ENCODE measurements at regions not wholly inside any gene's neighbourhood (a gene's known extent, or its start where the extent isn't known, plus 50 kb on each side); places are given as distances from the start of the nearest gene placed in this dataset.

DNA sequence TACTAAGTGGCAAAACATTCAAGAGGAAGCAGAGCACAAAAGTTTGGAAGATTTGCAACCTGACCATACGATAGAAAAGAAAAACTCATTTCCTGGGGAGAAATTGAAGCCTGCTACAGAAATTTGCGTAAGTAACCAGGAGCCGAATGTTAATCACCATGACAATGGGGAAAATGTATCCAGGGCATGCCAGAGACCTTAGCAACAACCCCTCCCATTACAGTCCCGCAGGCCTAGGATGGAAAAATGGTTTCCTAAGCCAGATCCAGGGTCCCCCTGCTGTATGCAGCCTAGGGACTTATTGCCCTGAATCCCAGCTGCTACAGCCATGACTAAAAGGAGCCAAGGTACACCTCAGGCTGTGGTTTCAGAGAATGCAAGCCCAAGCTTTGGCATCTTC, 472.2 kb upstream of the KLHL4 start:
- H3K4me1 ChIP-seq = no peaks in the 10 kb centered on the region
- DNase-seq = no peak
- no peak overlapping the region for H3K4me3 ChIP-seq
- H3K36me3 ChIP-seq = no peaks in the 10 kb centered on the region
- WGBS, 2 donors = 89 to 93% methylated on average over 4 of the region's 4 CpGs
- intact Hi-C loops (cut with DNase I) = no loop called here
- TF ChIP-seq CTCF (IDR thresholded peaks at IDR 0.05) = no peak
- TF ChIP-seq EP300 (IDR thresholded peaks at IDR 0.05) = no peak
- TF ChIP-seq POLR2AphosphoS5 (IDR thresholded peaks at IDR 0.05) = no peak
- TF ChIP-seq POLR2A (IDR thresholded peaks at IDR 0.05) = no peak
- H3K27me3 ChIP-seq = no peaks in the 10 kb centered on the region
- H3K27ac ChIP-seq = no peak overlapping the region
- H3K9me3 ChIP-seq = no peaks in the 10 kb centered on the region

DNA sequence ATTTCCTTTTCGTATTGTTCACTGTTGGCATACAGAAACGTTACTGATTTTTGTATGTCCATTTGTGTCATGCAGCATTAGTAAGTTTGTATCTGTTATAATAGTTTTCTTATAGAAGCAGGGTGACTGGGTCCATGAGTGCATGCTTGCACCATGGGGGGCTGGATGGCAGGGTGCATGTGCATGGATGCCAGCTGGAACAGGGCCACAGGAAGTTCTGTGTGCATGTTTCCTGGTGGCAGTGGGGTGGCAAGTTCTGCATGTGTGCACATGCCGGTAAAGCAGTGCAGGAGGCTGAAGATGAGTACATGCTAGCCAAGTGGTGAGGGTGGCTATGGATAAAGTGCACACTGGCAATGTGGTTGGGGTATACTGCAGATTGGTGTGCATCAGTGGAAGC, 468.0 kb upstream of the KLHL4 start:
- WGBS, 2 donors = 86 to 89% methylated on average over 3 of the region's 3 CpGs
- DNase-seq = no peak
- intact Hi-C loops (cut with DNase I) = no loop called here
- no peak overlapping the region for H3K27ac ChIP-seq
- no peak overlapping the region for H3K4me3 ChIP-seq
- no peaks in the 10 kb centered on the region for H3K36me3 ChIP-seq
- no peaks in the 10 kb centered on the region for H3K27me3 ChIP-seq
- H3K4me1 ChIP-seq = no peaks in the 10 kb centered on the region
- no peaks in the 10 kb centered on the region for H3K9me3 ChIP-seq
- no peak for TF ChIP-seq EP300 (IDR thresholded peaks at IDR 0.05)

DNA sequence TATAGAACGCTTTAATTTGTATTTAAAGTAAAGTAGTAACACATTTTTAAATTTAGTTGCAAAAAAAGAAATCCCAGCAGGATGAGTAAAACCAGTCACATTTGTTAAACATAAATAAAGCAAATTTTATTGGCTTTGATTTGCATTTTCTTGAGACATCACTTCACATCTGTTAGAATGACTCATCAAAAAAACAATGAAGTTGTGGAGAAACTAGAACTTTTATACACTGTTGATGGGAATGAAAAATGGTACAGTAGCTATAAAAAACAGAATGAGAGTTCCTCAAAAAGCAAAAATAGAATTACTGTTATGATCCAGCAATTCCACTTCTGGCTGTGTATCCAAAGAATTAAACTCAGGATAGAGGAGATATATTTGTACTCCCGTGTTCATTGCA, 454.0 kb upstream of the KLHL4 start:
- DNase-seq = no peak
- Histone ChIP-seq H3K4me3 (no peak overlapping the region), H3K36me3 (no peaks in the 10 kb centered on the region), H3K27ac (no peak overlapping the region), H3K27me3 (no peaks in the 10 kb centered on the region), H3K9me3 (no peaks in the 10 kb centered on the region), H3K4me1 (no peaks in the 10 kb centered on the region)
- WGBS, 2 donors = 73 to 81% methylated on average over 2 of the region's 2 CpGs
- TF ChIP-seq EP300 (IDR thresholded peaks at IDR 0.05) (no peak), CTCF (IDR thresholded peaks at IDR 0.05) (no peak), POLR2AphosphoS5 (IDR thresholded peaks at IDR 0.05) (no peak), POLR2A (IDR thresholded peaks at IDR 0.05) (no peak)
- intact Hi-C loops (cut with DNase I) = no loop called here

DNA sequence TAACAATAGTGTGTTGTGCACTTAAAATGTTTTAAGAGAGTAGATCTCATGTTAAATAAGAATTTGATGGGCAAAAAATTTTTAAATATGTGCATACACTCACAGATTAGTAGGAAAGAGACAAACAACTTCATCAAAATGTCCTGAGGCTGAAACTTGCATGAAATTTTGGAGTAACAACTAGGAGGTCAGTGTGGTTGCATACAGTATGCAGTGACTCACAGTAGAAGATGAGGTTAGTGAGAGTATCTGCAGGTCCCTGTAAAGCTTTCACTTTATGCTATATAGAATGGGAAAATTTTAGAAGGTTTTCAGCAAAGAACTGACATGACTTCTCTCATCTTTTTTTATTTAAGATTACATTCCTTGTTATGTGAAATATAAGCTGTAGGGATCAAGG, 453.1 kb upstream of the KLHL4 start:
- H3K36me3 ChIP-seq = no peaks in the 10 kb centered on the region
- TF ChIP-seq POLR2A (IDR thresholded peaks at IDR 0.05) (no peak), EP300 (IDR thresholded peaks at IDR 0.05) (no peak), CTCF (IDR thresholded peaks at IDR 0.05) (no peak), POLR2AphosphoS5 (IDR thresholded peaks at IDR 0.05) (no peak)
- H3K4me1 ChIP-seq = no peaks in the 10 kb centered on the region
- no peak for DNase-seq
- H3K27ac ChIP-seq = no peak overlapping the region
- no peak overlapping the region for H3K4me3 ChIP-seq
- intact Hi-C loops (cut with DNase I) = no loop called here
- no peaks in the 10 kb centered on the region for H3K9me3 ChIP-seq
- H3K27me3 ChIP-seq = no peaks in the 10 kb centered on the region

DNA sequence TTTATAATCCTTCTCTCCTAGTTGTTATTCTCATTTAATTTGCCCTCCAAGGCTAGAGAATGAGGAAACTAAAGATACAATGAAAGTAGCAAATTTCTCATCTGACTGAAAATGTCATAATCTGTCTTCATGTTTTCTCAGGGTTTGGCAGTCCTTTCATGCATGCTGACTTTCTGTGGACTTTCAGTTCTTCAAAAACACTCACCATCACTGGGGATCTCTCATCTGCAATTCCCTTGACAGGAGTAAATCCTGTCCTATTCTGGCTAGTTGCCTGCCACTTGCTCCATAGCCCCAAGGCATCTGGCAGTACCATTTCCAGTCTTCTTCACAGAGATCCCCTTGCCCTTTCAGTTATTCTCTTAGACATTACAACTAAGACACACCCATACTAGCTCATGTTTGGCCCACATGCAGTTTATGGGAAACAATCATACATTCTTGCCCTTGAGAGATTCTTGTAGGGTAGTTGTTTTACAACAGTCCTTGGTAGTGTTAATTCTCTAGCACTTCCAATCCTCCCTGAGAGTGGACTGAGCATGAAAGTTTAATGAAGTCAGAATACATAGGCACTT, 449.7 kb upstream of the KLHL4 start:
- H3K27ac ChIP-seq = no peak overlapping the region
- no peaks in the 10 kb centered on the region for H3K9me3 ChIP-seq
- TF ChIP-seq POLR2AphosphoS5 (IDR thresholded peaks at IDR 0.05) = no peak
- no peak for TF ChIP-seq CTCF (IDR thresholded peaks at IDR 0.05)
- H3K36me3 ChIP-seq = no peaks in the 10 kb centered on the region
- no peak for DNase-seq
- H3K4me3 ChIP-seq = no peak overlapping the region
- H3K4me1 ChIP-seq = no peaks in the 10 kb centered on the region
- intact Hi-C loops (cut with DNase I) = no loop called here
- no peaks in the 10 kb centered on the region for H3K27me3 ChIP-seq

All from sigmoid colon (tissue), 6 donors.